H9 (cell line): ENCODE measurements at regions not wholly inside any gene's neighbourhood (a gene's known extent, or its start where the extent isn't known, plus 50 kb on each side); places are given as distances from the start of the nearest gene placed in this dataset.

ENCODE experiments used
- DNase-seq: peaks from one replicate; pipeline ENCODE4 v3.0.0-alpha.2; 2017
- H2AFZ ChIP-seq: one replicate; pipeline ENCODE4 v1.6.1; 2013; ENCODE audit warnings: mild to moderate bottlenecking, low read length, control low read depth, moderate library complexity
- H2AK5ac ChIP-seq: 2 replicates; pipeline ENCODE4 v1.6.1; 2013; ENCODE audit warnings: low read length, control low read depth, mixed read lengths; ENCODE audit not compliant: insufficient read length
- H2BK120ac ChIP-seq: one replicate; pipeline ENCODE4 v1.6.1; 2013; ENCODE audit warnings: low read depth, mild to moderate bottlenecking, low read length, control low read depth, inconsistent platforms; ENCODE audit not compliant: poor library complexity, severe bottlenecking
- H2BK12ac ChIP-seq: 2 replicates; pipeline ENCODE4 v1.6.1; 2013; ENCODE audit warnings: low read length, control low read depth, mixed read lengths, low read depth; ENCODE audit not compliant: insufficient read length
- H2BK15ac ChIP-seq: 2 replicates; pipeline ENCODE4 v1.6.1; 2013; ENCODE audit warnings: low read depth, low read length, control low read depth
- H2BK20ac ChIP-seq: one replicate; pipeline ENCODE4 v1.6.1; 2013; ENCODE audit warnings: low read depth, mild to moderate bottlenecking, low read length, control low read depth, inconsistent platforms; ENCODE audit not compliant: poor library complexity, severe bottlenecking
- H2BK5ac ChIP-seq: 2 replicates; pipeline ENCODE4 v1.6.1; 2013; ENCODE audit warnings: low read length, control low read depth, mixed read lengths; ENCODE audit not compliant: insufficient read length
- H3K14ac ChIP-seq: 2 replicates; pipeline ENCODE4 v1.6.1; 2013; ENCODE audit warnings: low read length, control low read depth; ENCODE audit not compliant: insufficient read depth
- H3K18ac ChIP-seq: 2 replicates; pipeline ENCODE4 v1.6.1; 2013; ENCODE audit warnings: low read depth, mild to moderate bottlenecking, mixed read lengths, low read length, control low read depth; ENCODE audit not compliant: insufficient read length
- H3K23ac ChIP-seq: 2 replicates; pipeline ENCODE4 v1.6.1; 2013; ENCODE audit warnings: low read length, control low read depth, mixed read lengths, low read depth; ENCODE audit not compliant: insufficient read length
- H3K23me2 ChIP-seq: 2 replicates; pipeline ENCODE4 v1.6.1; 2013; ENCODE audit warnings: low read depth, mild to moderate bottlenecking, mixed read lengths, low read length, control low read depth; ENCODE audit not compliant: insufficient read length, poor library complexity, severe bottlenecking
- H3K27ac ChIP-seq: 2 replicates; pipeline ENCODE4 v1.5.1; 2013; ENCODE audit warnings: low read length, control low read depth, mixed read lengths, low read depth; ENCODE audit not compliant: insufficient read length
- H3K27me3 ChIP-seq: 2 replicates; pipeline ENCODE4 v1.6.1; 2013; ENCODE audit warnings: low read length, control low read depth, inconsistent platforms; ENCODE audit not compliant: insufficient read depth
- H3K4ac ChIP-seq: 2 replicates; pipeline ENCODE4 v1.6.1; 2013; ENCODE audit warnings: low read depth, mild to moderate bottlenecking, control low read depth, inconsistent platforms, low read length, moderate library complexity
- H3K4me1 ChIP-seq: 2 replicates; pipeline ENCODE4 v1.6.1; 2013; ENCODE audit warnings: low read length, control low read depth, inconsistent platforms; ENCODE audit not compliant: insufficient read depth
- H3K4me2 ChIP-seq: 2 replicates; pipeline ENCODE4 v1.6.1; 2013; ENCODE audit warnings: low read length, control low read depth, mixed read lengths; ENCODE audit not compliant: insufficient read length, insufficient read depth
- H3K56ac ChIP-seq: 2 replicates; pipeline ENCODE4 v1.6.1; 2013; ENCODE audit warnings: low read depth, mild to moderate bottlenecking, mixed read lengths, low read length, control low read depth; ENCODE audit not compliant: insufficient read length
- H3K79me1 ChIP-seq: 2 replicates; pipeline ENCODE4 v1.6.1; 2013; ENCODE audit warnings: low read depth, mild to moderate bottlenecking, moderate library complexity, low read length, control low read depth, inconsistent platforms; ENCODE audit not compliant: insufficient read depth, poor library complexity, severe bottlenecking
- H3K79me2 ChIP-seq: 2 replicates; pipeline ENCODE4 v1.6.1; 2013; ENCODE audit warnings: low read length, control low read depth, inconsistent platforms; ENCODE audit not compliant: insufficient read depth
- H3K9ac ChIP-seq: 2 replicates; pipeline ENCODE4 v1.6.1; 2013; ENCODE audit warnings: low read length, control low read depth, mixed read lengths; ENCODE audit not compliant: insufficient read length; ENCODE audit errors: extremely low read depth
- H3K9me3 ChIP-seq: one replicate; pipeline ENCODE4 v1.6.1; 2013; ENCODE audit warnings: low read depth, low read length, inconsistent platforms; ENCODE audit not compliant: control insufficient read depth
- H3T11ph ChIP-seq: one replicate; pipeline ENCODE4 v1.6.1; 2013; ENCODE audit warnings: mild to moderate bottlenecking, low read length, control low read depth, inconsistent platforms
- H4K20me1 ChIP-seq: one replicate; pipeline ENCODE4 v1.6.1; 2013; ENCODE audit not compliant: control insufficient read depth, insufficient read length, insufficient read depth
- H4K5ac ChIP-seq: 2 replicates; pipeline ENCODE4 v1.6.1; 2013; ENCODE audit warnings: low read depth, mild to moderate bottlenecking, mixed read lengths, low read length, control low read depth; ENCODE audit not compliant: insufficient read length
- H4K8ac ChIP-seq: replicated peaks from 2 replicates; pipeline ENCODE4 v1.6.1; 2013; ENCODE audit warnings: low read length, control low read depth, mixed read lengths, low read depth; ENCODE audit not compliant: insufficient read length
- H4K91ac ChIP-seq: 2 replicates; pipeline ENCODE4 v1.6.1; 2013; ENCODE audit warnings: low read depth, mild to moderate bottlenecking, moderate library complexity, mixed read lengths, low read length, control low read depth; ENCODE audit not compliant: insufficient read length
- H3K27ac Mint-ChIP-seq, 3 experiments: 2 replicates in 2 of 3; 3 replicates in 1 of 3; pipeline ENCODE4 v1.8.0; 2020 to 2021; ENCODE audit warnings: mixed read lengths in 3 of 3, mild to moderate bottlenecking in 1 of 3, moderate library complexity in 1 of 3
- H3K27me3 Mint-ChIP-seq: 2 replicates; pipeline ENCODE4 v1.8.0; 2021; ENCODE audit warnings: low read depth, mild to moderate bottlenecking, moderate library complexity, mixed read lengths
- H3K36me3 Mint-ChIP-seq, 3 experiments: 2 replicates in 2 of 3; 3 replicates in 1 of 3; pipeline ENCODE4 v1.8.0; 2020 to 2021; ENCODE audit warnings: low read depth in 3 of 3, mixed read lengths in 3 of 3; ENCODE audit not compliant: insufficient read depth in 1 of 3
- H3K4me1 Mint-ChIP-seq, 2 experiments: 2 replicates each; pipeline ENCODE4 v1.8.0; 2020; ENCODE audit warnings: mixed read lengths in 2 of 2
- H3K4me3 Mint-ChIP-seq, 2 experiments: 2 replicates in 1 of 2; 3 replicates in 1 of 2; pipeline ENCODE4 v1.8.0; 2020 to 2021; ENCODE audit warnings: mild to moderate bottlenecking in 2 of 2, mixed read lengths in 2 of 2, moderate library complexity in 1 of 2
- H3K9me3 Mint-ChIP-seq, 2 experiments: 2 replicates in 1 of 2; 3 replicates in 1 of 2; pipeline ENCODE4 v1.8.0; 2020; ENCODE audit warnings: mild to moderate bottlenecking in 2 of 2, mixed read lengths in 2 of 2, moderate library complexity in 1 of 2
- TF ChIP-seq, protein P1 (sequence below): fragments of 200-600 bp; sonication (generic); conservative IDR thresholded peaks from 3 replicates; pipeline ENCODE4 v1.8.0; 2021; ENCODE audit warnings: antibody characterized with exemption, mild to moderate bottlenecking

- no peak overlapping the region for H2BK120ac ChIP-seq
- DNase-seq, result no peak
- Mint-ChIP-seq H3K4me3 (no peak overlapping the region), H3K27ac (no peak overlapping the region), H3K36me3 (peaks cover 2 to 32% (median 14%) of the 10 kb centered on the region in 3 experiments; a peak in 5 of 7 replicates), H3K9me3 (peaks cover 36 to 37% of the 10 kb centered on the region in 2 experiments), H3K4me1 (no peaks in the 10 kb centered on the region), H3K27me3 (no peaks in the 10 kb centered on the region)
- H2BK15ac ChIP-seq, result no peak overlapping the region
- no peak overlapping the region for H4K5ac ChIP-seq
- no peak overlapping the region for H2BK12ac ChIP-seq
- no peaks in the 10 kb centered on the region for H3K23me2 ChIP-seq
- H3K4ac ChIP-seq, result no peak overlapping the region
- no peak overlapping the region for H2BK5ac ChIP-seq
- no peak overlapping the region for H4K91ac ChIP-seq
- no peak overlapping the region for H2BK20ac ChIP-seq
- H3K27me3 ChIP-seq, result no peaks in the 10 kb centered on the region
- H3K23ac ChIP-seq, result no peak overlapping the region
- no peak overlapping the region for H3K18ac ChIP-seq
- H3K56ac ChIP-seq, result no peak overlapping the region
- no peak overlapping the region for H3T11ph ChIP-seq
- no peak overlapping the region for H3K4me2 ChIP-seq
- H3K14ac ChIP-seq, result no peak overlapping the region
- H3K27ac ChIP-seq, result no peak overlapping the region
- H3K9me3 ChIP-seq, result no peaks in the 10 kb centered on the region
- H2AK5ac ChIP-seq, result no peak overlapping the region
- no peak overlapping the region for H3K9ac ChIP-seq
- no peaks in the 10 kb centered on the region for H3K79me2 ChIP-seq
- no peak overlapping the region for H4K8ac ChIP-seq
- no peaks in the 10 kb centered on the region for H3K79me1 ChIP-seq
- H4K20me1 ChIP-seq, result no peaks in the 10 kb centered on the region
- H2AFZ ChIP-seq, result no peak overlapping the region
- TF ChIP-seq, protein P1, sequence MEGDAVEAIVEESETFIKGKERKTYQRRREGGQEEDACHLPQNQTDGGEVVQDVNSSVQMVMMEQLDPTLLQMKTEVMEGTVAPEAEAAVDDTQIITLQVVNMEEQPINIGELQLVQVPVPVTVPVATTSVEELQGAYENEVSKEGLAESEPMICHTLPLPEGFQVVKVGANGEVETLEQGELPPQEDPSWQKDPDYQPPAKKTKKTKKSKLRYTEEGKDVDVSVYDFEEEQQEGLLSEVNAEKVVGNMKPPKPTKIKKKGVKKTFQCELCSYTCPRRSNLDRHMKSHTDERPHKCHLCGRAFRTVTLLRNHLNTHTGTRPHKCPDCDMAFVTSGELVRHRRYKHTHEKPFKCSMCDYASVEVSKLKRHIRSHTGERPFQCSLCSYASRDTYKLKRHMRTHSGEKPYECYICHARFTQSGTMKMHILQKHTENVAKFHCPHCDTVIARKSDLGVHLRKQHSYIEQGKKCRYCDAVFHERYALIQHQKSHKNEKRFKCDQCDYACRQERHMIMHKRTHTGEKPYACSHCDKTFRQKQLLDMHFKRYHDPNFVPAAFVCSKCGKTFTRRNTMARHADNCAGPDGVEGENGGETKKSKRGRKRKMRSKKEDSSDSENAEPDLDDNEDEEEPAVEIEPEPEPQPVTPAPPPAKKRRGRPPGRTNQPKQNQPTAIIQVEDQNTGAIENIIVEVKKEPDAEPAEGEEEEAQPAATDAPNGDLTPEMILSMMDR, result no peak
- no peaks in the 10 kb centered on the region for H3K4me1 ChIP-seq
Measured at GRCh38 chr7:46963719-46964118, 618.2 kb downstream of the TNS3 start.
